ENCODE measurements at regions not wholly inside any gene's neighbourhood (a gene's known extent, or its start where the extent isn't known, plus 50 kb on each side); places are given as distances from the start of the nearest gene placed in this dataset.

- TF ChIP-seq, protein P1, sequence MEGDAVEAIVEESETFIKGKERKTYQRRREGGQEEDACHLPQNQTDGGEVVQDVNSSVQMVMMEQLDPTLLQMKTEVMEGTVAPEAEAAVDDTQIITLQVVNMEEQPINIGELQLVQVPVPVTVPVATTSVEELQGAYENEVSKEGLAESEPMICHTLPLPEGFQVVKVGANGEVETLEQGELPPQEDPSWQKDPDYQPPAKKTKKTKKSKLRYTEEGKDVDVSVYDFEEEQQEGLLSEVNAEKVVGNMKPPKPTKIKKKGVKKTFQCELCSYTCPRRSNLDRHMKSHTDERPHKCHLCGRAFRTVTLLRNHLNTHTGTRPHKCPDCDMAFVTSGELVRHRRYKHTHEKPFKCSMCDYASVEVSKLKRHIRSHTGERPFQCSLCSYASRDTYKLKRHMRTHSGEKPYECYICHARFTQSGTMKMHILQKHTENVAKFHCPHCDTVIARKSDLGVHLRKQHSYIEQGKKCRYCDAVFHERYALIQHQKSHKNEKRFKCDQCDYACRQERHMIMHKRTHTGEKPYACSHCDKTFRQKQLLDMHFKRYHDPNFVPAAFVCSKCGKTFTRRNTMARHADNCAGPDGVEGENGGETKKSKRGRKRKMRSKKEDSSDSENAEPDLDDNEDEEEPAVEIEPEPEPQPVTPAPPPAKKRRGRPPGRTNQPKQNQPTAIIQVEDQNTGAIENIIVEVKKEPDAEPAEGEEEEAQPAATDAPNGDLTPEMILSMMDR (IDR thresholded peaks at IDR 0.05; ENCODE audit: unreplicated experiment): no peak
- H3K27me3 Mint-ChIP-seq (ENCODE audit: low read depth): no peaks in the 10 kb centered on the region
- H3K9me3 Mint-ChIP-seq: peaks cover 3% of the 10 kb centered on the region
- no peak for DNase-seq (ENCODE audit: low spot score in 2 of 2, unreplicated experiment in 2 of 2)
- H3K27ac Mint-ChIP-seq: no peak overlapping the region
- H3K4me1 Mint-ChIP-seq: no peaks in the 10 kb centered on the region
- no peaks in the 10 kb centered on the region for H3K36me3 Mint-ChIP-seq
- no peak overlapping the region for H3K4me3 Mint-ChIP-seq
Observed at GRCh38 chr3:174651951-174652350, 207.2 kb upstream of the NAALADL2 start.

GRCh38 chr3:174659511-174659910 lies 199.6 kb upstream of the NAALADL2 start:
- TF ChIP-seq, protein P1 (IDR thresholded peaks at IDR 0.05; ENCODE audit: unreplicated experiment): no peak
- Mint-ChIP-seq H3K4me3 (no peak overlapping the region), H3K36me3 (no peaks in the 10 kb centered on the region), H3K9me3 (no peaks in the 10 kb centered on the region), H3K4me1 (peaks cover 11% of the 10 kb centered on the region), H3K27me3 (ENCODE audit: low read depth) (no peaks in the 10 kb centered on the region), H3K27ac (no peak overlapping the region)
- DNase-seq (ENCODE audit: low spot score in 2 of 2, unreplicated experiment in 2 of 2): no peak

GRCh38 chr3:174662653-174663052 lies 196.5 kb upstream of the NAALADL2 start:
- Mint-ChIP-seq H3K4me1 (peaks cover 11% of the 10 kb centered on the region), H3K4me3 (no peak overlapping the region), H3K27me3 (ENCODE audit: low read depth) (no peaks in the 10 kb centered on the region), H3K27ac (no peak overlapping the region), H3K36me3 (no peaks in the 10 kb centered on the region), H3K9me3 (no peaks in the 10 kb centered on the region)
- DNase-seq (ENCODE audit: low spot score in 2 of 2, unreplicated experiment in 2 of 2): no peak
- TF ChIP-seq, protein P1 (IDR thresholded peaks at IDR 0.05; ENCODE audit: unreplicated experiment): no peak

- Mint-ChIP-seq H3K36me3 (no peaks in the 10 kb centered on the region), H3K4me1 (peaks cover 4% of the 10 kb centered on the region), H3K9me3 (peaks cover 11% of the 10 kb centered on the region), H3K27me3 (ENCODE audit: low read depth) (no peaks in the 10 kb centered on the region), H3K27ac (no peak overlapping the region), H3K4me3 (no peak overlapping the region)
- TF ChIP-seq, protein P1 (IDR thresholded peaks at IDR 0.05; ENCODE audit: unreplicated experiment): no peak
- no peak for DNase-seq (ENCODE audit: low spot score in 2 of 2, unreplicated experiment in 2 of 2)
Observed at GRCh38 chr3:174667386-174667785, 191.7 kb upstream of the NAALADL2 start.

GRCh38 chr3:174675406-174675805 lies 183.7 kb upstream of the NAALADL2 start:
- H3K36me3 Mint-ChIP-seq: no peaks in the 10 kb centered on the region
- peaks cover 12% of the 10 kb centered on the region for H3K9me3 Mint-ChIP-seq
- no peaks in the 10 kb centered on the region for H3K27me3 Mint-ChIP-seq (ENCODE audit: low read depth)
- DNase-seq (ENCODE audit: low spot score in 2 of 2, unreplicated experiment in 2 of 2): no peak
- H3K4me1 Mint-ChIP-seq: no peaks in the 10 kb centered on the region
- H3K4me3 Mint-ChIP-seq: no peak overlapping the region
- TF ChIP-seq, protein P1 (IDR thresholded peaks at IDR 0.05; ENCODE audit: unreplicated experiment): no peak
- no peak overlapping the region for H3K27ac Mint-ChIP-seq

- no peak for DNase-seq (ENCODE audit: low spot score in 2 of 2, unreplicated experiment in 2 of 2)
- TF ChIP-seq, protein P1 (IDR thresholded peaks at IDR 0.05; ENCODE audit: unreplicated experiment): no peak
- Mint-ChIP-seq H3K4me3 (no peak overlapping the region), H3K27me3 (ENCODE audit: low read depth) (no peaks in the 10 kb centered on the region), H3K9me3 (peaks cover 14% of the 10 kb centered on the region), H3K27ac (no peak overlapping the region), H3K36me3 (no peaks in the 10 kb centered on the region), H3K4me1 (no peaks in the 10 kb centered on the region)
Observed at GRCh38 chr3:174681784-174682183, 177.3 kb upstream of the NAALADL2 start.
